Posterior cingulate gyrus (tissue), 11 donors: ENCODE measurements at regions not wholly inside any gene's neighbourhood (a gene's known extent, or its start where the extent isn't known, plus 50 kb on each side); places are given as distances from the start of the nearest gene placed in this dataset.
A peak's percentile ranks its signal among the peaks of the same experiment; 100 is the strongest.

Experiments used
- DNase-seq, 10 donors: peaks; one replicate each; pipeline versions ENCODE4 v3.0.0 to v3.0.0-alpha.2; 2020 to 2021; ENCODE audit warnings: mixed read lengths in 3 of 10
- intact Hi-C: fragments of 100-400 bp; cut with DNase I; formaldehyde crosslinking; loops from one replicate; pipeline ENCODE4 v1.15.1; 2023

- intact Hi-C loops, result no loop called here
- DNase-seq, result no peak
Observed at GRCh38 chr13:74005320-74006157, 128.7 kb downstream of the KLF12 start.

DNA sequence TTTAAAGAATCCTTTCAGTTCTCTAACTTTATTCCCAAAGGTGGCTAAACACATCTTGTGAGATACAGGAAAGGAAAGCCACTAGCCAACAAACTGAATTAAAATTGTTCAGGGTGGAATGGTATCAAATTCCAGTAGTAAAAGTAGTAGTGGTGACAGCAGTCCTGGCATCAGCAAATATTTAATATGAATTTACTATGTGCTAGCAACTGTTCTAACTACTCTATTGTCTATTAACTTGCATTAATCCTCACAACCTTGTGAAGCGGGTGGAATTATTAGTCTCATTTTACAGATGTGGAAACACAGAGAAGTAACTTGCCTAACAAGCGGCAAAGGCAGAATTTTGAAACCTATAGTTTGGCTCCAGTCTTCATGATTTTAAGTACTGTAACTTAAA is 130.1 kb downstream of the KLF12 start:
- no peak for DNase-seq
- intact Hi-C loops, result no loop called here

- intact Hi-C loops, result no loop called here
- DNase-seq, result no peak
Observed at GRCh38 chr13:74003374-74003773, 130.8 kb downstream of the KLF12 start.

DNA sequence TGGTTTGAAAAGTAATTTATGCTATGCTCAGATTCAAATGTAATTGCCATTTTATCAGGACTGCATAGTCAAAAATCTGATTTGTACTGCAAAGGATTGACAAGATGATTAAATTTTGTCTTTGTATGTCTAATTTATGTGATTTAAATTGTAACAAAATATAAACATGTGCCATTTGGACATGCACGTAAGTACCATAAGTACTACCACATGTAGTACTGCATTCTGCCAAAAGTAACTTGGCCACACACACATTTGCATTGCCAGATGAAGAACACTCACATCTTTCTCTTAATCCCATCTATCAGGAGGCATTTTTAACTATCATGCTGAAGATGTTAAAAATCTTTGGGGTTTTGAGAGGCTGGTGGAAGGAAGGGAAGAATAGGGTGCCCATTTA is 133.3 kb downstream of the KLF12 start:
- intact Hi-C loops, result no loop called here
- no peak for DNase-seq

DNA sequence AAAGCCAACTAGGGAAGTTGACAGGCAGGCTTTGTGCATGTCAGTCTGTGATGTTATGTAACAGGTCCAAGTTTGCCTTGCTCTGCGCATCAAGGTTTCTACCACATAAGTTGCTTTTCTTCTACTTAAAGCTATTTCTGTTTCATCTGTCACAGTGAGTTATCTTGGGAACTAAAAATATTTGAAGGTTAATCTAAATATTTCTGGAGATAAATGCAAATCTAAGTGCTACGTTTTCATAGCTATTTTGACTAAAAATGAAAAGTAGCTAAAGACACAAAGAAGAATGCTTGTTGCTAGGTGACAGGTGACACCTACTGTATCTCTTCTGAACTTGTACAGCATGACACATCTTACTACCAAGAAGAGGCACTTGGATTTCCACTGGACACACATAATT is 135.6 kb downstream of the KLF12 start:
- intact Hi-C loops, result no loop called here
- DNase-seq, result no peak

DNA sequence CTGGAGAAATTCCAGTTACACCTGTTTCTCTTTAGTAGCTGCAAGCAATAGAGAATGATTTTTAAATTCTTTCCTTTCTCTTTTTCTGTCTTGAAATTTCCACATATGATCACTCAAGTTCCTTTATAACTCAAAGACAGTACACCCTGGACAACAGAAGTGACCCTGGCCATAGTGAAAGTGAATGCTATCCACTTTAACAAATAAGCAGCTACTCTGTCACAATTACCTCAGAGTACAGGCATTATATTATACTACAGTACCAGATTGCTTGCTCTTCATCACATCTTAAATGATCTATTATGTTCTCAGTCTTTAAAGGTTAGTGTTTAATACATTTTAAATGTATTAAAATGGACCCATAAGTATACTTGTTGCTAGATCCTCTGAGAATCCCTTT is 136.2 kb downstream of the KLF12 start:
- DNase-seq, result no peak
- intact Hi-C loops, result no loop called here

DNA sequence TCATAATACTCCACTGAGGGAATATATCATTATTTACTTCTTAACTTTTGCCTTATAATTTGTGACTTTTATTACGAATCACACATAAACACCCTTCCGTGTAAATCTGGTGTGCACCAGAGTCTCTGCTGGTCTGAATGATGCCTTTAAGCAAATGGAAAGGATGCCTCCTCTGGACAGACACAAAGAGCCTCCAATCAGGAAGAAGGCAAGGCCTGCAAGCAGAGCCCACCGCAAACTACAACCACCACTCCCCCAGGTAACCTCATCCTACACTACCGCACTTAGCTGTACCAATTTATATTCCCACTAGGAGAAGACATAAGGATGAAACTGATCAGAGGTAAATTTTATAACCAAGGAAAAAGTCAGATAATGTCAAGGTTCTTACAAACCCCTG is 137.6 kb downstream of the KLF12 start:
- intact Hi-C loops, result no loop called here
- DNase-seq, result no peak

DNA sequence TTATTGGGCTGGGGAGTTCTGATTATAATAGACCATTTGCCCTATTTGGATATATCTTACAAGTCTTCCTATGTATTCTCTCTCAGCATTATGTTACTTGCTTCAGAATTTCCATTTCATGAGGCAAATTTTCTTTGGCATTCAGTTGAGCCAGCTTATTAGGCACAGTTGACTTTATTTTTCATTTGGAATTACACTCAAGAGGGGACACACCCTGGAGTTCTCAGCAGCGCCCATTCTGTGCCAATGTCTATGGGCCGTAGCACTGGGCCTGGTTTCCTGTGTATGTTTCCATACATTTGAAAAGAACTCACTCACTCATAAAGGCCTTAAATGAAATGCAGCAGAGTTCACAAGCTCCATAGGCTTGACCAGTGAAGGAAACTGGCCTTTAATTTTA is 138.5 kb downstream of the KLF12 start:
- intact Hi-C loops, result no loop called here
- DNase-seq, result no peak

DNA sequence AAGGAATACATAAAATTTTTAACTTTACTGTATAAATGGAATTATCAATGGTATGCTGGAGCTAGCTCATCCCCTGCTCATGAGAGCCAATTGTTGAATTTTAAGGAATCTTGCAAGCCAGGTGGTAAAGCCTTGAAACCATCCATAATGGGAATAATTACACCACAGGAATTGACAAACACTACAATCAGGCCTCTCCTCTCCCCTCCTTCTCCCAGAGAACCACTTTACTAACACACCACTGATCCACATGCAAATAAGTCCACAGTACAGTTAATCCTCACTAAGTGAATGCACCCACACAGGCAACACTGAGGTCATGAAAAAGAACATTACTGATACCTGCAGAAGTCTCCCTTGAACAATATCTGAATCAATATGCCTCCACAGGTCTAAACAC is 140.5 kb downstream of the KLF12 start:
- DNase-seq, result no peak

GRCh38 chr13:73991884-73992283 is 142.3 kb downstream of the KLF12 start:
- intact Hi-C loops, result no loop called here
- no peak for DNase-seq

More for the DNA sequence above, 140.5 kb downstream of the KLF12 start:
- intact Hi-C loops, result no loop called here

DNA sequence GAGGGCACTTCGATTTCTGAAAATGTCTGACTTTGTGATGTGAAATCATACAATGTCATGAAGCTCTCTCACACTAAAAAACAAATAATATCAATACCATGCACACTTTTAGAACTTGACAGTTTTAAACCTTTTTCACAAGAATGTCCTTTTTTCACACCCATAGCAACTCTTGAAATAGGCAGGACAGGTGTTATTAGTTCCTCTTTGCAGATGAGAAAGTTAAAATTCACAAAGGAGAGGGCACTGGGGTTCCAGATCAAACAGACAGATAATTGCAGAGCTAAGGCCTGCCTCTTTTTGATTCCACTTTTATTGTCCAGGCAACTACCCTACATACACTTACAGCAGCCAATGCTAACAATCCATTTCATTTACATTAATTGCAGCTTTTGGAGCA is 142.8 kb downstream of the KLF12 start:
- DNase-seq, result no peak
- intact Hi-C loops, result no loop called here

- intact Hi-C loops, result no loop called here
Observed at GRCh38 chr13:73989244-73989843, 144.9 kb downstream of the KLF12 start.

GRCh38 chr13:73988461-73988860 is 145.7 kb downstream of the KLF12 start:
- DNase-seq, result no peak
- intact Hi-C loops, result no loop called here

More at GRCh38 chr13:73989244-73989843, 144.9 kb downstream of the KLF12 start:
- no peak for DNase-seq

DNA sequence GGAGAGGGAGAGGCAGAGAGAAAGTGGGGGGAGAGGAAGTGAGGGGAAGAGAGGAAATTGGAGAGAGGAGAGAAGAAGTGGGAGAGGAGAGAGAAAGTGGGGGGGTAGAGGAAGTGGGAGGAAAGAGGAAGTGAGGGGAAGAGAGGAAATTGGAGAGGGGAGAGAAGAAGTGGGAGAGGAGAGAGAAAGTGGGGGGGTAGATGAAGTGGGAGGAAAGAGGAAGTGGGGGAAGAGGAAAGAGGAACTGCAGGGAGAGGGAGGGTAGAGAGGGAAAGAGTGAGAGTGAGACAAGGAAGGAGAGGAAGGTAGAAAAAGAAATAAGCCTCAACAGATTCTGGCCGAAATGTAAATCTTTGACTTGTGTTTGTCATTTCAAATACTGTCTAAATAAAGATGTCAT is 146.6 kb downstream of the KLF12 start:
- intact Hi-C loops, result no loop called here
- DNase-seq, result no peak

DNA sequence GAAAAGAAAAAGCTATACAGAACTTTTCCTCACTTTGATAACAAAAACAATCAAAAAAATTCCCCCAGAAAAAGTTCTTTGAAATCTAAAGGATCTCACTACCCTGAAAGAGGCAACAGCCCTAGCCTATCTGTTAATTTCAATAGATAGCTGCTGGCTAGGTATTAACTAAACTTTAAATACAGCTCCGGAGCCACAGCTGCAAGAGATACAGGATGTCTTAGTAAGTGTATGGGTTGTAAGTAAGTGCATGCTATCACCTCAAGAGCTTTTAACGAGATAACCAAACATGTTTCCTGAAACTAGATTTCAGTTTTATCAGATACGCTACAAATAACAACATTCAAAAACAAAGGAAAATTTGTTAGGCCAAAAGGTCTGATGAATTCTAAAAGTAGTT is 148.4 kb downstream of the KLF12 start:
- no peak for DNase-seq
- intact Hi-C loops, result no loop called here

GRCh38 chr13:73984949-73985691 is 149.1 kb downstream of the KLF12 start:
- intact Hi-C loops, result no loop called here
- peak in 5 of 10 donors; percentile 12 to 78 (median 42) for DNase-seq

DNA sequence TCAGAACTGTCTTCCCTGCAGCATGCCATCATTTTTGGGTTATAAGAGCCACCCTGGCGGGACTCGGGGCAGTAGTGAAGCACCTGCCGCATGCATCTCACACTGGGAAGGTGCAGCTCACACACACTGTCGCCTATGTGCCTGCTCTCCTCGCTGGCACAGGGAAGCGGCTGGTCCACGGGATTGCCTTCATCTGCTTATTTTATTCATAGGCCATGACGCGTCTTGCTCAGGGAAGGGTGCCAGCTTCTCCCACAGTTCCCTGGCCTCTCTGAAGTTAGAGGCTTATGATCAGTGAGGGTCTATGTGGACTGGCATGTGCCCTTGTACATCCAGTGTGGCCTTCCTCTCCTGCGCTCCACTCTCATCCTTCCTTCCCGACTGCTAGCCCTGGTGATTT is 150.0 kb downstream of the KLF12 start:
- peak in 8 of 10 donors; percentile 10 to 84 (median 38) for DNase-seq

GRCh38 chr13:73983109-73983508 is 151.1 kb downstream of the KLF12 start:
- intact Hi-C loops, result no loop called here
- no peak for DNase-seq

More for the DNA sequence above, 150.0 kb downstream of the KLF12 start:
- intact Hi-C loops, result no loop called here

DNA sequence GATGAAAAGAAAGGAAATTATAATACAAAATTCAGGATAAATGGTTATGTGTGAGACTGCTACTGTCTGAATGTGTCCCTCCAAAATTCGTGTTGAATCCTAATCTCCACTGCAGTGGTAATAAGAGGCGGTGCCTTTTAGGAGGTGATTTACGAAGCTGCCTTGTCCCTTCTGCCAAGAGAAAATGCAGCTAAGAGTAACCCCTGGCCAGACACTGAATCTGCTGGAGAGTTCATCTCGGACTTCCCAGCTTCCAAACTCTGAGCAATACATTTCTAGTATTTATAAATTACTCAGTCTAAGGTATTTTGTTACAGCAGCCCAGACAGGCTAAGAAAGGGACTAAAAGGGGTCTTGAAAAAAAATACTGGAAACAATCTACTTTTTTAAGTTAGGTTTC is 152.6 kb downstream of the KLF12 start:
- no peak for DNase-seq
- intact Hi-C loops, result no loop called here

- peak in 1 of 10 donors; percentile 19 for DNase-seq
- intact Hi-C loops, result no loop called here
Observed at GRCh38 chr13:73975767-73976166, 158.4 kb downstream of the KLF12 start.

- intact Hi-C loops, result no loop called here
- no peak for DNase-seq
Observed at GRCh38 chr13:73974051-73974450, 160.2 kb downstream of the KLF12 start.
